HG03108 (cell line): ENCODE measurements at regions not wholly inside any gene's neighbourhood (a gene's known extent, or its start where the extent isn't known, plus 50 kb on each side); places are given as distances from the start of the nearest gene placed in this dataset.

Experiments used
- ATAC-seq: cut with Tn5 transposase; IDR thresholded peaks from one replicate; pipeline ENCODE4 v1.9.1; 2021; ENCODE audit warnings: moderate library complexity; ENCODE audit not compliant: unreplicated experiment

GRCh38 chr13:104450006-104450405 is 1383.8 kb upstream of the SLC10A2 start:
- ATAC-seq: no peak

GRCh38 chr13:104447348-104447747 is 1381.1 kb upstream of the SLC10A2 start:
- no peak for ATAC-seq

- ATAC-seq: no peak
These were observed 1376.3 kb upstream of the SLC10A2 start for GRCh38 chr13:104442536-104442935.

- no peak for ATAC-seq
These were observed 1370.3 kb upstream of the SLC10A2 start for GRCh38 chr13:104436555-104436954.

GRCh38 chr13:104431895-104432294 is 1365.7 kb upstream of the SLC10A2 start:
- ATAC-seq: no peak

- no peak for ATAC-seq
These were observed 1360.2 kb upstream of the SLC10A2 start for GRCh38 chr13:104426435-104426834.

- ATAC-seq: no peak
These were observed 1356.5 kb upstream of the SLC10A2 start for GRCh38 chr13:104422668-104423067.

- ATAC-seq: no peak
These were observed 1350.8 kb upstream of the SLC10A2 start for GRCh38 chr13:104416973-104417372.

- no peak for ATAC-seq
These were observed 1348.6 kb upstream of the SLC10A2 start for GRCh38 chr13:104414771-104415170.

- no peak for ATAC-seq
These were observed 1348.0 kb upstream of the SLC10A2 start for GRCh38 chr13:104414181-104414580.

- ATAC-seq: no peak
These were observed 1345.0 kb upstream of the SLC10A2 start for GRCh38 chr13:104411141-104411765.

GRCh38 chr13:104408733-104409132 is 1342.5 kb upstream of the SLC10A2 start:
- no peak for ATAC-seq

- no peak for ATAC-seq
These were observed 1338.1 kb upstream of the SLC10A2 start for GRCh38 chr13:104404325-104404724.

GRCh38 chr13:104389691-104390090 is 1323.5 kb upstream of the SLC10A2 start:
- no peak for ATAC-seq

GRCh38 chr13:104387510-104387909 is 1321.3 kb upstream of the SLC10A2 start:
- ATAC-seq: no peak

- no peak for ATAC-seq
These were observed 1319.2 kb upstream of the SLC10A2 start for GRCh38 chr13:104385404-104385803.

GRCh38 chr13:104382951-104383350 is 1316.7 kb upstream of the SLC10A2 start:
- no peak for ATAC-seq

GRCh38 chr13:104376588-104376987 is 1310.4 kb upstream of the SLC10A2 start:
- no peak for ATAC-seq

GRCh38 chr13:104375614-104376013 is 1309.4 kb upstream of the SLC10A2 start:
- ATAC-seq: no peak

GRCh38 chr13:104372095-104372655 is 1306.0 kb upstream of the SLC10A2 start:
- ATAC-seq: no peak

- no peak for ATAC-seq
These were observed 1299.2 kb upstream of the SLC10A2 start for GRCh38 chr13:104365430-104365829.

GRCh38 chr13:104357672-104358354 is 1291.6 kb upstream of the SLC10A2 start:
- no peak for ATAC-seq
